ENCODE measurements at regions not wholly inside any gene's neighbourhood (a gene's known extent, or its start where the extent isn't known, plus 50 kb on each side); places are given as distances from the start of the nearest gene placed in this dataset.

DNA sequence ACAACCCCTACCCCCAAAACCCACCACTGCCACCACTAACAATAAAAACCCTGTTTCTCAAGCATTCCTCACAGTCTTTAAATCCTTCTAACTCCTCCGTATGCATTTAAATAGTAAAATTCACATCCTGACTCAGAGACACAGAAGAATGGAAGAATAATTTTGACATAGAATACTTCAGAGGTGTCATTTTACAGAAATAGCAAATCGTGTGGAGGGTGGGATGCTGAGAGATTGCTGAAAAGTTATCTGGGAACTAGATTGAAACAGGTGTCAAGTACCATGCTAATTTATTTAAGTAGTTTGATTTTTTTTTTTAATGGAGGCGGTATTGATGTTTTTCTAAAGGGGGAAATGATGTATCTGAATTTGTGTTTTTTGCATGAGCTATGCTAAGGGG is 575.2 kb upstream of the TPK1 start:
- TF ChIP-seq, protein P1, sequence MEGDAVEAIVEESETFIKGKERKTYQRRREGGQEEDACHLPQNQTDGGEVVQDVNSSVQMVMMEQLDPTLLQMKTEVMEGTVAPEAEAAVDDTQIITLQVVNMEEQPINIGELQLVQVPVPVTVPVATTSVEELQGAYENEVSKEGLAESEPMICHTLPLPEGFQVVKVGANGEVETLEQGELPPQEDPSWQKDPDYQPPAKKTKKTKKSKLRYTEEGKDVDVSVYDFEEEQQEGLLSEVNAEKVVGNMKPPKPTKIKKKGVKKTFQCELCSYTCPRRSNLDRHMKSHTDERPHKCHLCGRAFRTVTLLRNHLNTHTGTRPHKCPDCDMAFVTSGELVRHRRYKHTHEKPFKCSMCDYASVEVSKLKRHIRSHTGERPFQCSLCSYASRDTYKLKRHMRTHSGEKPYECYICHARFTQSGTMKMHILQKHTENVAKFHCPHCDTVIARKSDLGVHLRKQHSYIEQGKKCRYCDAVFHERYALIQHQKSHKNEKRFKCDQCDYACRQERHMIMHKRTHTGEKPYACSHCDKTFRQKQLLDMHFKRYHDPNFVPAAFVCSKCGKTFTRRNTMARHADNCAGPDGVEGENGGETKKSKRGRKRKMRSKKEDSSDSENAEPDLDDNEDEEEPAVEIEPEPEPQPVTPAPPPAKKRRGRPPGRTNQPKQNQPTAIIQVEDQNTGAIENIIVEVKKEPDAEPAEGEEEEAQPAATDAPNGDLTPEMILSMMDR (IDR thresholded peaks at IDR 0.05; ENCODE audit: low read length): no peak
- TF ChIP-seq EZH2 (IDR thresholded peaks at IDR 0.05; ENCODE audit: borderline replicate concordance, low read length): no peak

Data from OCI-LY1 (cell line).